COR-L47 (cell line): ENCODE measurements at regions not wholly inside any gene's neighbourhood (a gene's known extent, or its start where the extent isn't known, plus 50 kb on each side); places are given as distances from the start of the nearest gene placed in this dataset.

Source experiments
- DNase-seq: peaks from one replicate; lab custom pipeline; 2025; lab: John Stamatoyannopoulos, UW

GRCh38 chr9:129505270-129505902 lies 115.5 kb downstream of the C9orf50 start:
- no peak for DNase-seq

- DNase-seq, result no peak
These were observed 116.5 kb downstream of the C9orf50 start for GRCh38 chr9:129504404-129504803.

- DNase-seq, result no peak
These were observed 119.1 kb downstream of the C9orf50 start for GRCh38 chr9:129501771-129502319.

GRCh38 chr9:129500863-129501770 lies 119.8 kb downstream of the C9orf50 start:
- no peak for DNase-seq

- DNase-seq, result peak; percentile 22
These were observed 120.6 kb downstream of the C9orf50 start for GRCh38 chr9:129500161-129500862.

- DNase-seq, result no peak
These were observed 122.2 kb downstream of the C9orf50 start for GRCh38 chr9:129498451-129499384.

- DNase-seq, result no peak
These were observed 123.0 kb downstream of the C9orf50 start for GRCh38 chr9:129497813-129498450.

GRCh38 chr9:129497005-129497812 lies 123.7 kb downstream of the C9orf50 start:
- peak; percentile 55 for DNase-seq

- DNase-seq, result peak; percentile 91
These were observed 124.4 kb downstream of the C9orf50 start for GRCh38 chr9:129496473-129497004.

GRCh38 chr9:129495620-129496472 lies 125.1 kb downstream of the C9orf50 start:
- DNase-seq, result peak; percentile 84

- no peak for DNase-seq
These were observed 126.7 kb downstream of the C9orf50 start for GRCh38 chr9:129494113-129494789.

GRCh38 chr9:129493706-129494047 lies 127.2 kb downstream of the C9orf50 start:
- DNase-seq, result no peak

GRCh38 chr9:129493002-129493705 lies 127.7 kb downstream of the C9orf50 start:
- no peak for DNase-seq

- no peak for DNase-seq
These were observed 129.4 kb downstream of the C9orf50 start for GRCh38 chr9:129491487-129491855.

- DNase-seq, result no peak
These were observed 130.1 kb downstream of the C9orf50 start for GRCh38 chr9:129490583-129491486.

- DNase-seq, result no peak
These were observed 130.9 kb downstream of the C9orf50 start for GRCh38 chr9:129489838-129490582.
